CD4-positive, alpha-beta memory T cell (primary cell): ENCODE measurements at regions not wholly inside any gene's neighbourhood (a gene's known extent, or its start where the extent isn't known, plus 50 kb on each side); places are given as distances from the start of the nearest gene placed in this dataset.
A peak's percentile ranks its signal among the peaks of the same experiment; 100 is the strongest.
"Not testable (repeated sequence)": the region's sequence is repeated elsewhere in the genome, so short reads cannot be mapped to it uniquely, and the experiment has no call there.

Experiments used
- CTCF ChIA-PET: fragments of 350-600 bp; sonication (Branson Sonifier 250); formaldehyde crosslinking; loops from one replicate; lab custom pipeline; 2021; ENCODE audit warnings: inconsistent platforms; ENCODE audit not compliant: partially characterized antibody; lab: Charles Lee
- POLR2A ChIA-PET: fragments of 350-600 bp; sonication (Branson Sonifier 250); formaldehyde crosslinking; loops from one replicate; lab custom pipeline; 2021; ENCODE audit not compliant: partially characterized antibody; lab: Charles Lee
- DNase-seq, 5 donors: peaks; one replicate each; pipeline versions ENCODE4 v3.0.0 to v3.0.0-alpha.2; 2020 to 2022; ENCODE audit warnings: mixed read lengths in 1 of 5
- H3K27ac ChIP-seq: one replicate; pipeline ENCODE4 v1.7.0; 2013; ENCODE audit warnings: low read depth, low read length
- H3K27me3 ChIP-seq: 2 replicates; pipeline ENCODE4 v1.7.0; 2013; ENCODE audit warnings: mild to moderate bottlenecking, low read length, moderate library complexity; ENCODE audit not compliant: insufficient read depth
- H3K36me3 ChIP-seq: 2 replicates; pipeline ENCODE4 v1.7.0; 2013; ENCODE audit warnings: mild to moderate bottlenecking, low read length, moderate library complexity; ENCODE audit not compliant: insufficient read depth
- H3K4me1 ChIP-seq: 2 replicates; pipeline ENCODE4 v1.7.0; 2013; ENCODE audit warnings: mild to moderate bottlenecking, low read length, moderate library complexity; ENCODE audit not compliant: insufficient read depth
- H3K4me3 ChIP-seq, 2 donors: one replicate each; pipeline ENCODE4 v1.7.0; 2013; ENCODE audit warnings: low read length in 2 of 2, mild to moderate bottlenecking in 1 of 2
- H3K9me3 ChIP-seq, 2 donors: one replicate each; pipeline ENCODE4 v1.7.0; 2013; ENCODE audit warnings: low read length in 2 of 2, control low read depth in 1 of 2; ENCODE audit not compliant: control insufficient read depth in 1 of 2
- H3K27ac Mint-ChIP-seq, 7 donors: one replicate each; pipeline ENCODE4 v1.8.0; 2020 to 2021; ENCODE audit warnings: mixed read lengths in 7 of 7, mild to moderate bottlenecking in 6 of 7, inconsistent platforms in 3 of 7, moderate library complexity in 3 of 7
- H3K27me3 Mint-ChIP-seq, 2 donors: one replicate each; pipeline ENCODE4 v1.8.0; 2020 to 2021; ENCODE audit warnings: mixed read lengths in 2 of 2
- H3K36me3 Mint-ChIP-seq, 2 donors: one replicate each; pipeline ENCODE4 v1.8.0; 2020 to 2021; ENCODE audit warnings: mixed read lengths in 2 of 2, inconsistent platforms in 1 of 2, mild to moderate bottlenecking in 1 of 2
- H3K4me1 Mint-ChIP-seq, 4 donors: one replicate each; pipeline ENCODE4 v1.8.0; 2020 to 2021; ENCODE audit warnings: mixed read lengths in 4 of 4, mild to moderate bottlenecking in 1 of 4
- H3K4me3 Mint-ChIP-seq, 8 donors: one replicate each; pipeline ENCODE4 v1.8.0; 2020 to 2021; ENCODE audit warnings: mixed read lengths in 8 of 8, mild to moderate bottlenecking in 7 of 8, moderate library complexity in 6 of 8, inconsistent platforms in 3 of 8
- H3K9me3 Mint-ChIP-seq, 8 donors: one replicate each; pipeline ENCODE4 v1.8.0; 2020 to 2021; ENCODE audit warnings: mixed read lengths in 8 of 8, mild to moderate bottlenecking in 5 of 8, inconsistent platforms in 3 of 8, moderate library complexity in 1 of 8
- intact Hi-C: fragments of 100-400 bp; cut with micrococcal nuclease; formaldehyde crosslinking; loops from one replicate; pipeline ENCODE4 v1.15.1; 2023

GRCh38 chr3:162704238-162704637 is 1207.6 kb downstream of the OTOL1 start:
- H3K36me3 Mint-ChIP-seq = no peaks in the 10 kb centered on the region
- ChIA-PET CTCF (no interaction called here), POLR2A (no interaction called here)
- no peak overlapping the region for H3K4me3 Mint-ChIP-seq
- Histone ChIP-seq H3K27me3 (no peaks in the 10 kb centered on the region), H3K4me1 (no peaks in the 10 kb centered on the region), H3K36me3 (no peaks in the 10 kb centered on the region), H3K4me3 (no peak overlapping the region), H3K9me3 (peaks cover 0 to 3% of the 10 kb centered on the region in 2 donors), H3K27ac (no peak overlapping the region)
- no peaks in the 10 kb centered on the region for H3K4me1 Mint-ChIP-seq
- DNase-seq = no peak
- H3K27me3 Mint-ChIP-seq = no peaks in the 10 kb centered on the region
- intact Hi-C loops = no loop called here
- H3K9me3 Mint-ChIP-seq = peaks cover 0 to 8% (median 0%) of the 10 kb centered on the region in 8 donors
- H3K27ac Mint-ChIP-seq = no peak overlapping the region

- no peaks in the 10 kb centered on the region for H3K4me1 ChIP-seq
- CTCF ChIA-PET = no interaction called here
- no peaks in the 10 kb centered on the region for H3K27me3 Mint-ChIP-seq
- no peak overlapping the region for H3K27ac ChIP-seq
- intact Hi-C loops = no loop called here
- no peak for DNase-seq
- no peak overlapping the region for H3K4me3 ChIP-seq
- no peaks in the 10 kb centered on the region for H3K4me1 Mint-ChIP-seq
- H3K9me3 Mint-ChIP-seq = peaks cover 0 to 8% (median 1%) of the 10 kb centered on the region in 8 donors
- no peak overlapping the region for H3K27ac Mint-ChIP-seq
- peaks cover 0 to 3% of the 10 kb centered on the region in 2 donors for H3K9me3 ChIP-seq
- no peaks in the 10 kb centered on the region for H3K36me3 ChIP-seq
- no peaks in the 10 kb centered on the region for H3K36me3 Mint-ChIP-seq
- POLR2A ChIA-PET = no interaction called here
- H3K4me3 Mint-ChIP-seq = no peak overlapping the region
- H3K27me3 ChIP-seq = no peaks in the 10 kb centered on the region
These were observed 1208.3 kb downstream of the OTOL1 start for GRCh38 chr3:162704799-162705385.

- intact Hi-C loops, H3K4me1 ChIP-seq, CTCF ChIA-PET, H3K27me3 ChIP-seq, H3K27ac ChIP-seq, H3K9me3 ChIP-seq, H3K36me3 Mint-ChIP-seq, H3K36me3 ChIP-seq, H3K9me3 Mint-ChIP-seq, H3K4me1 Mint-ChIP-seq, H3K4me3 Mint-ChIP-seq, H3K27ac Mint-ChIP-seq, POLR2A ChIA-PET, H3K4me3 ChIP-seq, DNase-seq, H3K27me3 Mint-ChIP-seq: not testable (repeated sequence)
These were observed 1211.8 kb downstream of the OTOL1 start for GRCh38 chr3:162708394-162708793.

GRCh38 chr3:162708942-162709706 is 1212.5 kb downstream of the OTOL1 start:
- intact Hi-C loops, H3K27me3 Mint-ChIP-seq, H3K9me3 ChIP-seq, H3K4me3 ChIP-seq, H3K27me3 ChIP-seq, DNase-seq, H3K4me1 ChIP-seq, H3K27ac ChIP-seq, POLR2A ChIA-PET, H3K36me3 ChIP-seq, H3K36me3 Mint-ChIP-seq, H3K4me1 Mint-ChIP-seq, H3K4me3 Mint-ChIP-seq, H3K9me3 Mint-ChIP-seq, CTCF ChIA-PET: not testable (repeated sequence)
- H3K27ac Mint-ChIP-seq = peak overlapping the region in 1 of 7 donors; percentile 12

GRCh38 chr3:162710332-162711112 is 1213.9 kb downstream of the OTOL1 start:
- Histone ChIP-seq H3K9me3 (no peaks in the 10 kb centered on the region), H3K27ac (no peak overlapping the region), H3K4me3 (no peak overlapping the region), H3K27me3 (no peaks in the 10 kb centered on the region), H3K4me1 (no peaks in the 10 kb centered on the region), H3K36me3 (no peaks in the 10 kb centered on the region)
- H3K27ac Mint-ChIP-seq = no peak overlapping the region
- POLR2A ChIA-PET = no interaction called here
- H3K9me3 Mint-ChIP-seq = peaks cover 0 to 9% (median 3%) of the 10 kb centered on the region in 8 donors
- no peak for DNase-seq
- H3K36me3 Mint-ChIP-seq = no peaks in the 10 kb centered on the region
- H3K27me3 Mint-ChIP-seq = no peaks in the 10 kb centered on the region
- no peaks in the 10 kb centered on the region for H3K4me1 Mint-ChIP-seq
- H3K4me3 Mint-ChIP-seq = no peak overlapping the region
- CTCF ChIA-PET = no interaction called here
- intact Hi-C loops = no loop called here

GRCh38 chr3:162717074-162717473 is 1220.5 kb downstream of the OTOL1 start:
- intact Hi-C loops, H3K4me1 Mint-ChIP-seq, H3K4me3 Mint-ChIP-seq: not testable (repeated sequence)

GRCh38 chr3:162718697-162719096 is 1222.1 kb downstream of the OTOL1 start:
- H3K27ac Mint-ChIP-seq = no peak overlapping the region

More at GRCh38 chr3:162717074-162717473, 1220.5 kb downstream of the OTOL1 start:
- H3K9me3 Mint-ChIP-seq, H3K27ac Mint-ChIP-seq, H3K27ac ChIP-seq, H3K27me3 Mint-ChIP-seq, H3K27me3 ChIP-seq, H3K36me3 Mint-ChIP-seq, H3K9me3 ChIP-seq, POLR2A ChIA-PET, H3K36me3 ChIP-seq, H3K4me3 ChIP-seq, CTCF ChIA-PET, H3K4me1 ChIP-seq, DNase-seq: not testable (repeated sequence)

More at GRCh38 chr3:162718697-162719096, 1222.1 kb downstream of the OTOL1 start:
- H3K9me3 ChIP-seq = no peaks in the 10 kb centered on the region
- H3K4me3 Mint-ChIP-seq = no peak overlapping the region
- intact Hi-C loops = no loop called here
- H3K4me3 ChIP-seq = no peak overlapping the region
- CTCF ChIA-PET = no interaction called here
- no peaks in the 10 kb centered on the region for H3K27me3 ChIP-seq
- no peak overlapping the region for H3K27ac ChIP-seq
- POLR2A ChIA-PET = no interaction called here
- no peaks in the 10 kb centered on the region for H3K36me3 Mint-ChIP-seq
- no peak for DNase-seq
- H3K4me1 ChIP-seq = no peaks in the 10 kb centered on the region
- H3K36me3 ChIP-seq = no peaks in the 10 kb centered on the region
- no peaks in the 10 kb centered on the region for H3K27me3 Mint-ChIP-seq
- peaks cover 0 to 2% (median 0%) of the 10 kb centered on the region in 8 donors for H3K9me3 Mint-ChIP-seq
- H3K4me1 Mint-ChIP-seq = no peaks in the 10 kb centered on the region
